ENCODE measurements at regions not wholly inside any gene's neighbourhood (a gene's known extent, or its start where the extent isn't known, plus 50 kb on each side); places are given as distances from the start of the nearest gene placed in this dataset.
"Not testable (repeated sequence)": the region's sequence is repeated elsewhere in the genome, so short reads cannot be mapped to it uniquely, and the experiment has no call there.

GRCh38 chr5:134471858-134472449, 53.5 kb upstream of the JADE2 start:
- DNase-seq = not testable (repeated sequence)

DNA sequence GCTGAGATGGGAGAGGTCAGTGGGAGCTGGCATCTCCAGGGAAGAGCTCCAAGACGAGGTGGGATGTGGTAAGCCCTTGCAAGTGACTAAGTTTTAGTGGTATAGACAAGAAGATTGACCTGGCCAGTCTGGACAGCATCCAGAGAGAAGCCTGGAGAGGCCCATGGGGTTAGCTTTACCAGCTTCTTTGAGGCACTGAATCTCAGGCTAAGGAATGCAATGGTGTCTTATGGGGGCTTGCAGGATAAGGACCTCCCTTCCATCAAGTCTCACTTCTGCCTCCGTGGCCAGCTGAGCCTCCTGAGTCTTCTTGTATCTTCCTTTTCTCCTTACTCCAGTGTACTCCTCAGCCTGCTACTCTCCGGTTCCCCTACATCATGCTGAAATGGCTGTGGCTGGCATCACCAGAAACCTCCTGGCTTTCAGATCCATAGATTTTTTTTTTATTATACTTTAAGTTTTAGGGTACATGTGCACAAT, 56.5 kb upstream of the JADE2 start:
- no peak for DNase-seq

GRCh38 chr5:134467231-134467630, 55.5 kb upstream of the CDKN2AIPNL start:
- DNase-seq = no peak

GRCh38 chr5:134466241-134467069, 54.8 kb upstream of the CDKN2AIPNL start:
- DNase-seq = peak; percentile 92

- peak; percentile 57 for DNase-seq
Observed at GRCh38 chr5:134465816-134466240, 54.1 kb upstream of the CDKN2AIPNL start.

- DNase-seq = no peak
Observed at GRCh38 chr5:134464988-134465815, 53.5 kb upstream of the CDKN2AIPNL start.

- DNase-seq = no peak
Observed at GRCh38 chr5:134463991-134464760, 52.5 kb upstream of the CDKN2AIPNL start.

- DNase-seq = no peak
Observed at GRCh38 chr5:134463176-134463720, 51.6 kb upstream of the CDKN2AIPNL start.

- DNase-seq = no peak
Observed at GRCh38 chr5:134462761-134463160, 51.1 kb upstream of the CDKN2AIPNL start.

DNA sequence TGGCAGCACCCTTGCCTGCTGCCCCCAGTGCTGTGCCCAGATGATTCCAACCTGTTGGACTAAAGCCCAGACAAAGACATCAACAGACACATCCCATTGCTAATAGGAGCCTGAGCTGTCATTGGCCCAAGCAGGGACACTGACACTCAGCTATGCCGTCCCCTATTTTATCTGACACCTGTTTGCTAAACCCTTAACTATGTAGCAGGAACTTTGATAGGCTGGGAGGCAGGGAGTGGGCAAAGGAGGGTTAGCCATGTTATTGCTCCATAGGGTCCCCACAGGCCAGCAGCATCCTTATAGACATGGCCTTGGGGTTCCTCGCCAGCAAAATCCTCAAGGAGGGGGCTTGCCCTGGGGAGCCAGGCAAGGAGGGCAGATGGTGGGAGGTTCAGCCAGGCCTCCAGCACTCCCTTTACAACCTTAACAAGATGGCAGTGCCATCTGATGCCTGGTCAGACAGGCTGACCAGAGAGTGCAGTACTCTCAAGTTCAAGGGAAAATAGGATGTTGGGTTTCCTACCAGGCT, 50.4 kb upstream of the CDKN2AIPNL start:
- DNase-seq = no peak

All from occipital lobe (tissue), 1 donor.